Endodermal cell (in vitro differentiated cells): ENCODE measurements at regions not wholly inside any gene's neighbourhood (a gene's known extent, or its start where the extent isn't known, plus 50 kb on each side); places are given as distances from the start of the nearest gene placed in this dataset.

Source experiments
- DNase-seq: peaks from one replicate; pipeline ENCODE4 v3.0.0-alpha.2; 2017
- H3K27ac ChIP-seq: 2 replicates; pipeline ENCODE4 v1.5.1; 2013; ENCODE audit warnings: mild to moderate bottlenecking, low read depth, low read length, moderate library complexity
- H3K27me3 ChIP-seq: 2 replicates; pipeline ENCODE4 v1.6.1; 2013; ENCODE audit warnings: mild to moderate bottlenecking, low read length, moderate library complexity; ENCODE audit not compliant: insufficient read depth, control insufficient read depth, poor library complexity, severe bottlenecking
- H3K36me3 ChIP-seq: 2 replicates; pipeline ENCODE4 v1.7.0; 2013; ENCODE audit warnings: mild to moderate bottlenecking, low read length, moderate library complexity; ENCODE audit not compliant: control insufficient read depth, insufficient read depth
- H3K4me1 ChIP-seq: one replicate; pipeline ENCODE4 v1.7.0; 2013; ENCODE audit warnings: low read length; ENCODE audit not compliant: control insufficient read depth, insufficient read depth
- H3K4me3 ChIP-seq: 2 replicates; pipeline ENCODE4 v1.5.1; 2013; ENCODE audit warnings: mild to moderate bottlenecking, low read length, moderate library complexity
- H3K9ac ChIP-seq: 2 replicates; pipeline ENCODE4 v1.6.1; 2013; ENCODE audit warnings: mild to moderate bottlenecking, low read length, moderate library complexity; ENCODE audit not compliant: poor library complexity, severe bottlenecking; ENCODE audit errors: extremely low read depth
- H3K9me3 ChIP-seq: 2 replicates; pipeline ENCODE4 v1.6.1; 2013; ENCODE audit warnings: mild to moderate bottlenecking, low read length, moderate library complexity; ENCODE audit not compliant: control insufficient read depth
- H3K27ac Mint-ChIP-seq: 2 replicates; pipeline ENCODE4 v1.8.0; 2020; ENCODE audit warnings: mixed read lengths
- H3K27me3 Mint-ChIP-seq: 2 replicates; pipeline ENCODE4 v1.8.0; 2021; ENCODE audit warnings: mild to moderate bottlenecking, mixed read lengths; ENCODE audit not compliant: insufficient read depth
- H3K36me3 Mint-ChIP-seq: 2 replicates; pipeline ENCODE4 v1.8.0; 2020; ENCODE audit warnings: low read depth, mixed read lengths
- H3K4me1 Mint-ChIP-seq: 2 replicates; pipeline ENCODE4 v1.8.0; 2020; ENCODE audit warnings: mixed read lengths
- H3K4me3 Mint-ChIP-seq: 2 replicates; pipeline ENCODE4 v1.8.0; 2020; ENCODE audit warnings: mild to moderate bottlenecking, moderate library complexity, mixed read lengths
- H3K9me3 Mint-ChIP-seq: 2 replicates; pipeline ENCODE4 v1.8.0; 2020; ENCODE audit warnings: mild to moderate bottlenecking, mixed read lengths
- WGBS, 2 experiments: methylation state at CpG; one replicate each; pipeline versions ENCODE4 v1.1.5 to v1.1.7; 2013; ENCODE audit warnings: missing lambda C conversion rate in 2 of 2, mixed read lengths in 1 of 2; ENCODE audit not compliant: insufficient coverage in 1 of 2, insufficient read length in 1 of 2; 5-methylcytosine and 5-hydroxymethylcytosine counted together
- TF ChIP-seq, protein P1 (sequence below): fragments of 200-600 bp; sonication (generic); conservative IDR thresholded peaks from 2 replicates; pipeline ENCODE4 v1.5.0; 2021; ENCODE audit warnings: antibody characterized with exemption, mild to moderate bottlenecking

- H3K36me3 Mint-ChIP-seq, result no peaks in the 10 kb centered on the region
- TF ChIP-seq, protein P1, sequence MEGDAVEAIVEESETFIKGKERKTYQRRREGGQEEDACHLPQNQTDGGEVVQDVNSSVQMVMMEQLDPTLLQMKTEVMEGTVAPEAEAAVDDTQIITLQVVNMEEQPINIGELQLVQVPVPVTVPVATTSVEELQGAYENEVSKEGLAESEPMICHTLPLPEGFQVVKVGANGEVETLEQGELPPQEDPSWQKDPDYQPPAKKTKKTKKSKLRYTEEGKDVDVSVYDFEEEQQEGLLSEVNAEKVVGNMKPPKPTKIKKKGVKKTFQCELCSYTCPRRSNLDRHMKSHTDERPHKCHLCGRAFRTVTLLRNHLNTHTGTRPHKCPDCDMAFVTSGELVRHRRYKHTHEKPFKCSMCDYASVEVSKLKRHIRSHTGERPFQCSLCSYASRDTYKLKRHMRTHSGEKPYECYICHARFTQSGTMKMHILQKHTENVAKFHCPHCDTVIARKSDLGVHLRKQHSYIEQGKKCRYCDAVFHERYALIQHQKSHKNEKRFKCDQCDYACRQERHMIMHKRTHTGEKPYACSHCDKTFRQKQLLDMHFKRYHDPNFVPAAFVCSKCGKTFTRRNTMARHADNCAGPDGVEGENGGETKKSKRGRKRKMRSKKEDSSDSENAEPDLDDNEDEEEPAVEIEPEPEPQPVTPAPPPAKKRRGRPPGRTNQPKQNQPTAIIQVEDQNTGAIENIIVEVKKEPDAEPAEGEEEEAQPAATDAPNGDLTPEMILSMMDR, result no peak
- Histone ChIP-seq H3K9ac (no peak overlapping the region), H3K27ac (no peak overlapping the region), H3K4me1 (peaks cover 6% of the 10 kb centered on the region), H3K4me3 (no peak overlapping the region), H3K36me3 (no peaks in the 10 kb centered on the region), H3K27me3 (no peaks in the 10 kb centered on the region), H3K9me3 (no peaks in the 10 kb centered on the region)
- H3K4me3 Mint-ChIP-seq, result no peak overlapping the region
- no peak for DNase-seq
- H3K4me1 Mint-ChIP-seq, result peaks cover 5% of the 10 kb centered on the region
- H3K9me3 Mint-ChIP-seq, result peaks cover 3% of the 10 kb centered on the region
- no peak overlapping the region for H3K27ac Mint-ChIP-seq
- H3K27me3 Mint-ChIP-seq, result no peaks in the 10 kb centered on the region
Observed at GRCh38 chr4:145285928-145286327, 105.5 kb upstream of the OTUD4 start.

GRCh38 chr4:145283909-145284308, 103.5 kb upstream of the OTUD4 start:
- H3K27ac ChIP-seq, result no peak overlapping the region
- no peak for DNase-seq
- TF ChIP-seq, protein P1, result no peak
- H3K9me3 Mint-ChIP-seq, result peaks cover 3% of the 10 kb centered on the region
- H3K9ac ChIP-seq, result no peak overlapping the region
- no peaks in the 10 kb centered on the region for H3K27me3 ChIP-seq
- no peak overlapping the region for H3K4me3 Mint-ChIP-seq
- no peak overlapping the region for H3K27ac Mint-ChIP-seq
- no peaks in the 10 kb centered on the region for H3K36me3 Mint-ChIP-seq
- H3K27me3 Mint-ChIP-seq, result no peaks in the 10 kb centered on the region
- peaks cover 6% of the 10 kb centered on the region for H3K4me1 ChIP-seq
- WGBS, 2 experiments, result 81% methylated on average over 2 of the region's 2 CpGs; no CpG with 5 or more reads in 1 of the 2 experiments
- H3K36me3 ChIP-seq, result no peaks in the 10 kb centered on the region
- H3K4me3 ChIP-seq, result no peak overlapping the region
- H3K9me3 ChIP-seq, result no peaks in the 10 kb centered on the region
- H3K4me1 Mint-ChIP-seq, result peaks cover 5% of the 10 kb centered on the region

DNA sequence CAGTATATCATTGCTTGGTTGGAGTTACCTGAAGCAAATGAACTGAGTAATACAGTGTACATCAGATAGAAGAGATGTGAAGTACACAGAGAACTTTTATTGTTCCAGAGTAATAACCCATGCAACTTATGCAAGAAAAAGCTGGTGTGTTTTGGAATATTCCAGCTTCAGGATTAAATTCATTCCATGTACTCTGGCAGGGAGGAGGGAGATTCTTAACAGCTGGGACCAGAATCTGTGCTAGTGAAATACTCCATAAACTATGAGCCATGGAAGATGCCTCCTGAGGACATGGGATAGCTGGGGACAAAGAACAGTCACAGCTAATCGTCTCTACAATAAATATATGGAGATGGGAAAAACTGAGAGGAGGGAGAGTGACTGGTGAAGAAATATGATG, 101.6 kb upstream of the OTUD4 start:
- WGBS, 2 experiments, result 83 to 100% methylated on average over 1 of the region's 1 CpG

More for the DNA sequence above, 101.6 kb upstream of the OTUD4 start:
- H3K9me3 Mint-ChIP-seq, result no peaks in the 10 kb centered on the region
- no peaks in the 10 kb centered on the region for H3K36me3 Mint-ChIP-seq
- H3K27ac ChIP-seq, result no peak overlapping the region
- peaks cover 6% of the 10 kb centered on the region for H3K4me1 ChIP-seq
- no peaks in the 10 kb centered on the region for H3K27me3 Mint-ChIP-seq
- H3K4me3 Mint-ChIP-seq, result no peak overlapping the region
- no peak for DNase-seq
- TF ChIP-seq, protein P1, result no peak
- no peak overlapping the region for H3K27ac Mint-ChIP-seq
- H3K27me3 ChIP-seq, result no peaks in the 10 kb centered on the region
- no peak overlapping the region for H3K4me3 ChIP-seq
- H3K9me3 ChIP-seq, result no peaks in the 10 kb centered on the region
- no peak overlapping the region for H3K9ac ChIP-seq
- peaks cover 5% of the 10 kb centered on the region for H3K4me1 Mint-ChIP-seq
- no peaks in the 10 kb centered on the region for H3K36me3 ChIP-seq
